Gastrocnemius medialis (tissue), 4 donors: ENCODE measurements at regions not wholly inside any gene's neighbourhood (a gene's known extent, or its start where the extent isn't known, plus 50 kb on each side); places are given as distances from the start of the nearest gene placed in this dataset.
A peak's percentile ranks its signal among the peaks of the same experiment; 100 is the strongest.

Experiments used
- CTCF ChIP-seq, 5 experiments: fragments of 450-650 bp in 3 of 5; fragments of 200-600 bp in 2 of 5; sonication (generic) in 2 of 5; IDR thresholded peaks in 4 of 5; conservative IDR thresholded peaks in 1 of 5; 1 replicate in 4 of 5; 2 replicates in 1 of 5; pipeline ENCODE4 v1.5.1; 2016 to 2019; ENCODE audit warnings: antibody characterized with exemption in 5 of 5, mild to moderate bottlenecking in 3 of 5, moderate library complexity in 3 of 5
- POLR2A ChIP-seq, 2 donors: fragments of 450-650 bp; IDR thresholded peaks; one replicate each; pipeline ENCODE4 v1.6.1; 2017; ENCODE audit warnings: antibody characterized with exemption in 2 of 2, mild to moderate bottlenecking in 2 of 2, moderate library complexity in 2 of 2

- TF ChIP-seq CTCF (IDR thresholded peaks at IDR 0.05 in 4 of 5, conservative IDR thresholded peaks at IDR 0.05 in 1 of 5), result no peak
- peak in 1 of 2 donors; percentile 20 for TF ChIP-seq POLR2A (IDR thresholded peaks at IDR 0.05)
Measured at GRCh38 chr9:86795823-86796553, 151.3 kb downstream of the GAS1 start.
